Parathyroid adenoma (tissue), 2 donors: ENCODE measurements at regions not wholly inside any gene's neighbourhood (a gene's known extent, or its start where the extent isn't known, plus 50 kb on each side); places are given as distances from the start of the nearest gene placed in this dataset.
"Not testable (repeated sequence)": the region's sequence is repeated elsewhere in the genome, so short reads cannot be mapped to it uniquely, and the experiment has no call there.

Experiments
- H2AFZ ChIP-seq: fragments of 300-600 bp; sonication (generic); one replicate; pipeline ENCODE4 v1.7.0; 2017; ENCODE audit warnings: antibody characterized with exemption, mild to moderate bottlenecking
- H3K27ac ChIP-seq: fragments of 300-600 bp; sonication (generic); one replicate; pipeline ENCODE4 v1.7.0; 2017
- H3K27me3 ChIP-seq: fragments of 300-600 bp; sonication (generic); one replicate; pipeline ENCODE4 v1.7.0; 2017; ENCODE audit warnings: low read length; ENCODE audit not compliant: control insufficient read depth, insufficient read depth
- H3K36me3 ChIP-seq: fragments of 300-600 bp; sonication (generic); one replicate; pipeline ENCODE4 v1.7.0; 2017; ENCODE audit warnings: low read length; ENCODE audit not compliant: control insufficient read depth, insufficient read depth
- H3K4me1 ChIP-seq: fragments of 300-600 bp; sonication (generic); one replicate; pipeline ENCODE4 v1.7.0; 2017; ENCODE audit warnings: control low read depth
- H3K4me2 ChIP-seq: fragments of 300-600 bp; sonication (generic); one replicate; pipeline ENCODE4 v1.7.0; 2017; ENCODE audit warnings: low read length
- H3K4me3 ChIP-seq: fragments of 300-600 bp; sonication (generic); one replicate; pipeline ENCODE4 v1.7.0; 2017; ENCODE audit warnings: low read depth, low read length
- H3K79me2 ChIP-seq: fragments of 300-600 bp; sonication (generic); one replicate; pipeline ENCODE4 v1.7.0; 2017; ENCODE audit warnings: control low read depth
- H3K9ac ChIP-seq: fragments of 300-600 bp; sonication (generic); one replicate; pipeline ENCODE4 v1.7.0; 2017; ENCODE audit warnings: mild to moderate bottlenecking
- H3K9me3 ChIP-seq: fragments of 300-600 bp; sonication (generic); one replicate; pipeline ENCODE4 v1.7.0; 2017; ENCODE audit warnings: low read length; ENCODE audit not compliant: control insufficient read depth
- CTCF ChIP-seq: fragments of 300-600 bp; sonication (generic); IDR thresholded peaks from one replicate; pipeline ENCODE4 v1.7.0; 2017; ENCODE audit warnings: antibody characterized with exemption, mild to moderate bottlenecking
- donor health status: primary hyperparathyroidism.

GRCh38 chr1:88609051-88609450 lies 75.0 kb upstream of the PKN2 start:
- no peak for TF ChIP-seq CTCF
- H3K27ac ChIP-seq, result no peak overlapping the region
- H3K79me2 ChIP-seq, result no peaks in the 10 kb centered on the region
- H3K9me3 ChIP-seq, result no peaks in the 10 kb centered on the region
- H3K4me3 ChIP-seq, result no peak overlapping the region
- no peaks in the 10 kb centered on the region for H3K4me1 ChIP-seq
- H3K9ac ChIP-seq, result no peak overlapping the region
- no peaks in the 10 kb centered on the region for H3K36me3 ChIP-seq
- H2AFZ ChIP-seq, result no peak overlapping the region
- H3K4me2 ChIP-seq, result no peak overlapping the region
- no peaks in the 10 kb centered on the region for H3K27me3 ChIP-seq

- H3K79me2 ChIP-seq, result no peaks in the 10 kb centered on the region
- H3K4me1 ChIP-seq, result no peaks in the 10 kb centered on the region
- H3K4me3 ChIP-seq, result no peak overlapping the region
- no peaks in the 10 kb centered on the region for H3K27me3 ChIP-seq
- no peak overlapping the region for H3K4me2 ChIP-seq
- no peak overlapping the region for H3K9ac ChIP-seq
- no peaks in the 10 kb centered on the region for H3K36me3 ChIP-seq
- TF ChIP-seq CTCF, result no peak
- H3K27ac ChIP-seq, result no peak overlapping the region
- no peak overlapping the region for H2AFZ ChIP-seq
- H3K9me3 ChIP-seq, result no peaks in the 10 kb centered on the region
Observed at GRCh38 chr1:88610687-88611086, 73.4 kb upstream of the PKN2 start.

- Histone ChIP-seq H3K36me3 (no peaks in the 10 kb centered on the region), H3K4me1 (no peaks in the 10 kb centered on the region), H2AFZ (no peak overlapping the region), H3K4me2 (no peak overlapping the region), H3K4me3 (no peak overlapping the region), H3K9ac (no peak overlapping the region), H3K9me3 (no peaks in the 10 kb centered on the region), H3K79me2 (no peaks in the 10 kb centered on the region), H3K27me3 (no peaks in the 10 kb centered on the region), H3K27ac (no peak overlapping the region)
- no peak for TF ChIP-seq CTCF
Observed at GRCh38 chr1:88612292-88612691, 71.8 kb upstream of the PKN2 start.

GRCh38 chr1:88612773-88613172 lies 71.3 kb upstream of the PKN2 start:
- no peaks in the 10 kb centered on the region for H3K79me2 ChIP-seq
- no peak overlapping the region for H3K4me2 ChIP-seq
- no peak for TF ChIP-seq CTCF
- no peaks in the 10 kb centered on the region for H3K36me3 ChIP-seq
- H3K9me3 ChIP-seq, result no peaks in the 10 kb centered on the region
- no peak overlapping the region for H3K4me3 ChIP-seq
- H3K27ac ChIP-seq, result no peak overlapping the region
- H3K9ac ChIP-seq, result no peak overlapping the region
- no peak overlapping the region for H2AFZ ChIP-seq
- no peaks in the 10 kb centered on the region for H3K27me3 ChIP-seq
- no peaks in the 10 kb centered on the region for H3K4me1 ChIP-seq

GRCh38 chr1:88618331-88618730 lies 65.7 kb upstream of the PKN2 start:
- H3K27ac ChIP-seq, result no peak overlapping the region
- H3K4me2 ChIP-seq, result no peak overlapping the region
- H2AFZ ChIP-seq, result no peak overlapping the region
- H3K4me1 ChIP-seq, result no peaks in the 10 kb centered on the region
- H3K9me3 ChIP-seq, result no peaks in the 10 kb centered on the region
- H3K9ac ChIP-seq, result no peak overlapping the region
- no peaks in the 10 kb centered on the region for H3K36me3 ChIP-seq
- TF ChIP-seq CTCF, result no peak
- no peaks in the 10 kb centered on the region for H3K79me2 ChIP-seq
- no peaks in the 10 kb centered on the region for H3K27me3 ChIP-seq
- no peak overlapping the region for H3K4me3 ChIP-seq

GRCh38 chr1:88623101-88623500 lies 61.0 kb upstream of the PKN2 start:
- H3K27ac ChIP-seq, H3K79me2 ChIP-seq, H3K9me3 ChIP-seq, H3K9ac ChIP-seq, H3K27me3 ChIP-seq, H3K4me1 ChIP-seq, H3K4me3 ChIP-seq, H3K36me3 ChIP-seq, H2AFZ ChIP-seq, H3K4me2 ChIP-seq: not testable (repeated sequence)
